GM21381 (cell line): ENCODE measurements at regions not wholly inside any gene's neighbourhood (a gene's known extent, or its start where the extent isn't known, plus 50 kb on each side); places are given as distances from the start of the nearest gene placed in this dataset.

ENCODE experiments used
- ATAC-seq: cut with Tn5 transposase; IDR thresholded peaks from one replicate; pipeline ENCODE4 v1.9.1; 2021; ENCODE audit warnings: mild to moderate bottlenecking, moderate library complexity; ENCODE audit not compliant: unreplicated experiment

GRCh38 chr20:11783102-11783850 lies 134.4 kb upstream of the BTBD3 start:
- no peak for ATAC-seq

DNA sequence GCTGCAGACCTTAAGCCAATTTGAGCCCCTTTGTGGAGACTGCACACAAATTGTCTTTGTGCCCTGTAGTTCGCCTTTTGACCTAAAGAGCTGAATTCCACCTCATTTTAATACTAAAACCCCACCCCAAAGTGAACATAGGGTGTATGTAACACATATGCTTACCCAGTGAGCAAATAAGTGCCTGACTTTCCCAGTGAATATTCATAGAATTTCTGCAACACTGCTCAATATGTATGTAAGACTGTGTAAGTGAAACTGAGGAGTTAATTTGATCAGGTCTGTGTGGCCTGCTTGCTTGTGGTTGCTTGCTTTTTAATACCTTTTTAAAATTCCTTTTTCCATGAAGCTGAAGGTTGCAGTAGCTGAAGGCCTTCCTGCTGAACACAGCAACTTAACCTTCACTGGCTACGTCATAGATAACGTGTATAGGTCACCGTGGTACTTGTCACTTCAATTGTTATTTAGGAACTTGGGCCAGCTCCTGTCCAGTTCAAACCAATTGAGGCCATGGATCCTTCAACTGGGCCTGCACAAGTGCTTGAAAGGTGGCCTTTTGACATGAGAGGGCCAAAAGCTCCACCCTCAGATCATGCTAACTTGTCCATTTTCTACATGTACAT lies 131.7 kb upstream of the BTBD3 start:
- ATAC-seq = no peak

- no peak for ATAC-seq
These were observed 127.6 kb upstream of the BTBD3 start for GRCh38 chr20:11790046-11790445.

DNA sequence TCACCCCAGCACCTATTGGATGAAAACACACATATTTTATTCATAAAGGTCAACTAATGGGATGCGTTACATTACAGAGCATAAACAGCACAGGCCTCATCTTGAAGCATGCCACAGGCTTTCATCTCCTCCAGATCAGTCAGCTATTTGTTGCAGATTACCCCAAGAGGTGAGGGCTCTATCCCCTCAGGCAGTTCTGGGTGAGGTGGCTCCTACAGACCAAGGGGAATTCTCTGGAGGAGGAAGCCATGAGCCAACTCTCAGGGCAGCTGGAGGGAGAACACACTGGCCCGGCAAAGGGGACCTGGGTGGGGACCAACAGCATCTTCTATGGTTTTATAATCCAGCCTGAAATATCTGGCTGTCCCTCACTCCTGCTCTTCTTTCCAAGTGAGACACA lies 126.4 kb upstream of the BTBD3 start:
- ATAC-seq = no peak

DNA sequence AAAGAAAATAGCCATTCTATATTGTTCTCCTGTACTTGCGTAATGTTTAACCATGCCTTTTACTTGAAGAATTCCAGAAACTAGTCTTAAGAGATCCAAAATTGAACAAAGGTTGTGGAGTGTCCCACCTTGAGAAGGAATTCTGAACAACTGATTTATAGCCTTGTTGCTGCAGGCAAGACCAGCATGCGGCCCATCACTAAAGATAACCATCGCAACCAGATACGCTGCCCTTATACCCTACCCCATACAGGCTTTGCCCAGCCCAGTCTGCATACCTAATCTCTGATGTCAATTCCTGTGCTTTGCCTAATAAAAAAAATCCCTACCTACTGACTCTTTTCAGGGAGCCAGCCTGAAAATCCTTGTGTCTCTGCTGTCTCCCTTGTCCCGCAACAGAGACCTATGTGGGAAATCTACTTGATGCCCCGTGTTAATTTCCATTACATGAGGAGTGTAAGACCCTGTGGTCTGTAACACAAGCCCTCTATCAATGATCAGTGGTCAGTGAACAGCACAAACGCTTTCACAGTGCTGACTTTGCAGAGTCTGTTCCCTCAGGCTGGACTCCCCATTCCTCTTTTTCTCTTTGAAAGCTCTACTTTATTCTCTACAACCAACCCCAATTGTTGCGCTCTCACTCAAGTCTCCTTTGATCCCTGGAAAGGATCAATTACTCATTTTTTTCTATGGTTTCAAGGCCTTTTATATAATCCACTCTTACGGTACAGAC lies 125.7 kb upstream of the BTBD3 start:
- no peak for ATAC-seq

- no peak for ATAC-seq
These were observed 125.1 kb upstream of the BTBD3 start for GRCh38 chr20:11792568-11792953.

- no peak for ATAC-seq
These were observed 123.2 kb upstream of the BTBD3 start for GRCh38 chr20:11794525-11794924.

DNA sequence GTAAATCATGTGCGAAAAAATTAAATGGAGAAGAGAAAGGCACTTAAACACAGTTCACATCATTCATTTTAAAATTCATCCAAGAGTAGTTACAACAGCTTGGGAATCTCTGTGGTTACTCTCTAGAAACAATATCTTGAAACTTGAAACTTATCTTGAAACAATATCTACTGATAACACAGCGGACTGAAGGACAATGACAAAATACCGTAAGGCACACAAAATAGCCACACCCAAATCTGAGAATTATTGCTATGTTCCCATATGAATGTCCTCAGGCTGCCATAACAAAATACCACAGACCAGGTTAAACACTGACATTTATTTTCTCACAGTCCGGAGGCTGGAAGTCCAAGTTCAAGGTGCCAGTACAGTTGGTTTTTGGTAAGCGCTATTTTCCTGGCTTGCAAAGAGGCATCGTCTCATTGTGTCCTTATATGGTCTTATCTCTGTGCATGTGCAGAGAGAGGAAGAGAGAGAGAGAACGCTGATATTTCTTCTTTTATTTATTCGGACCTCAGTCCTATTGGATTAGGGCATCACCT lies 122.5 kb upstream of the BTBD3 start:
- no peak for ATAC-seq

DNA sequence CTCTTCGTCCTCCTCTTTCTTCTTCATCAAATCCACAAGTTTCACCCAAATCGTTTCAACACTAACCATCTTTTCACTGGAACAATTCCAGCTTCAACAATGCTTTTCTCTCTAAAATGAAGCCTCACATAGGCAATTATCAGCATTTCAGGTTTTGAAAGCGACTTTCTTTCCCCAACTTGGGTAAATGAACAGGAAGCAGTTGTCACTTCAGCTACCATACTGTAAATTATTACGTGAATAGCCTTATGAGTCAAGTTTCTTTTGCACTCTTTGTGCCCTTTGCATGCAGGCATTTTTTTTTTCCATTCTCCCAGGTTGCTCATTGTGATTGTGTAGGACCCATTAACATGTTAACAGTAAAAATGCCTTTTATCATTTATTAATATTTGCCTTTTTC lies 121.7 kb upstream of the BTBD3 start:
- no peak for ATAC-seq

GRCh38 chr20:11797156-11797555 lies 120.5 kb upstream of the BTBD3 start:
- no peak for ATAC-seq

- no peak for ATAC-seq
These were observed 118.4 kb upstream of the BTBD3 start for GRCh38 chr20:11799281-11799684.

DNA sequence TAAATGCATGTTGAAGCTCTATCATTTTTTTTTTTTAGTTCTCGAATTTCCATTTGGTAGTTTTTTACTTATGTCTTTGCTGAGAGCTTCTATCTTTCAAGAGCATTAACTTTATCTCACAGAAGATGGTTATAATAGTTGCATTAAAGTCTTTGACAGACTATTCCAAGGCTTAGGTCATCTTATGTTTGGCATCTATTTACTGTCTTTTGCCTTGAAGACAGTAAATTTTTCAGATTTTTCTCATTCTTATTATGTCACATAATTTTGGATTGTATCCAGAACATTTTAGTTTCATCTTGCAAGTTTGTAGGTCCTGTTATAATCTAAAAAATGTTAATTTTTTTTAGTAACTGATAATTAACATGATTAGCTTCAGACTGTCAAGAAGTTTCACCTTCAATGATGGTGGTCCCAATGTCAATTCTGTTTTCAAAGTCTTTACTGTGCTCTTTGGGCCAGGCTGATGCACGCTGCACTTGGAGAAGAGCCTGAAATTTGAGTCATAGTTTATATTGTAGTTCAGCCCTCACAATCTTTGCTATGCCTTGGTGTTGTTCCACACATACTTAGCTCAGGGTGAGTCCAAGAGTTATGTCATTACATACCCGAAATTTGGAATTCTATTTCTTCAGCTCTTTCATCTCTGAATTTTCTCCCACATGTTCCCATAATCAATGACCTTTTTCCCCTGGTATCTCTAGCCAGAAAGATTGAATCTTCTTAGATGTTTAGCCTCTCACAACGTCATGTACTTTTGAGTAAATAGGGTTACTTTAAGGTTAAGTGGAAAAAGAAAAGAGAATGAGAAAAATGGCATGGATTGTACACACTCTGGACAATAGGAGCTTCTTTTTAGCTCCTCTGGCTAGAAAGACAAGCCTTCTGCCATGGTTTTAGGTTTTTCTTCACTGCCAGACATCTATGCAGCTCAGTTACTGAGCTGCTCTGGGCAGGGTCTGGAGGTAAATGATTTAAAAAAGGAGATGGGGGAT lies 110.3 kb upstream of the BTBD3 start:
- ATAC-seq = no peak

GRCh38 chr20:11808841-11809240 lies 108.9 kb upstream of the BTBD3 start:
- ATAC-seq = no peak

GRCh38 chr20:11810311-11811083 lies 107.2 kb upstream of the BTBD3 start:
- no peak for ATAC-seq

GRCh38 chr20:11813106-11813890 lies 104.4 kb upstream of the BTBD3 start:
- no peak for ATAC-seq

- no peak for ATAC-seq
These were observed 103.4 kb upstream of the BTBD3 start for GRCh38 chr20:11814267-11814666.

GRCh38 chr20:11820838-11821237 lies 96.9 kb upstream of the BTBD3 start:
- no peak for ATAC-seq

- ATAC-seq = no peak
These were observed 95.2 kb upstream of the BTBD3 start for GRCh38 chr20:11822540-11822794.

- no peak for ATAC-seq
These were observed 91.4 kb upstream of the BTBD3 start for GRCh38 chr20:11826334-11826733.
